ENCODE measurements at regions not wholly inside any gene's neighbourhood (a gene's known extent, or its start where the extent isn't known, plus 50 kb on each side); places are given as distances from the start of the nearest gene placed in this dataset.

- TF ChIP-seq POLR2AphosphoS5 (IDR thresholded peaks at IDR 0.05) = no peak
- no peak for TF ChIP-seq CTCF (IDR thresholded peaks at IDR 0.05)
- TF ChIP-seq EP300 (IDR thresholded peaks at IDR 0.05) = no peak
Measured at GRCh38 chr4:119854364-119854763, 212.3 kb downstream of the MAD2L1 start.

Data from gastroesophageal sphincter (tissue), 3 donors.